Neural cell (in vitro differentiated cells): ENCODE measurements at regions not wholly inside any gene's neighbourhood (a gene's known extent, or its start where the extent isn't known, plus 50 kb on each side); places are given as distances from the start of the nearest gene placed in this dataset.

Experiments
- H2AFZ ChIP-seq: fragments of 200-600, 300-800 bp; sonication (generic), shearing (Covaris generic); 2 replicates; pipeline ENCODE4 v1.6.0; 2014; ENCODE audit warnings: low read depth, mild to moderate bottlenecking, antibody characterized with exemption, low read length, moderate library complexity
- H3F3A ChIP-seq: fragments of 200-600 bp; shearing (Covaris generic); 2 replicates; pipeline ENCODE4 v1.6.1; 2016; ENCODE audit warnings: mild to moderate bottlenecking, moderate library complexity, mixed read lengths, antibody characterized with exemption, low read length; ENCODE audit not compliant: insufficient read depth, poor library complexity, severe bottlenecking
- H3K27ac ChIP-seq: fragments of 200-600, 300-800 bp; sonication (generic), shearing (Covaris generic); 2 replicates; pipeline ENCODE4 v1.5.1; 2014; ENCODE audit warnings: mild to moderate bottlenecking, low read length, moderate library complexity
- H3K27me3 ChIP-seq: fragments of 300-800, 200-600 bp; sonication (generic), shearing (Covaris generic); 2 replicates; pipeline ENCODE4 v1.6.0; 2014; ENCODE audit warnings: mild to moderate bottlenecking, low read depth, low read length, moderate library complexity; ENCODE audit not compliant: insufficient read depth
- H3K36me3 ChIP-seq: fragments of 300-800, 200-600 bp; sonication (generic), shearing (Covaris generic); 2 replicates; pipeline ENCODE4 v1.5.1; 2014; ENCODE audit warnings: mild to moderate bottlenecking, antibody characterized with exemption, low read length, moderate library complexity; ENCODE audit not compliant: insufficient read depth
- H3K4me2 ChIP-seq: fragments of 300-800, 200-600 bp; sonication (generic), shearing (Covaris generic); 2 replicates; pipeline ENCODE4 v1.6.0; 2014; ENCODE audit warnings: mild to moderate bottlenecking, low read length
- H3K4me3 ChIP-seq: fragments of 300-800, 200-600 bp; sonication (generic), shearing (Covaris generic); 2 replicates; pipeline ENCODE4 v1.5.1; 2014; ENCODE audit warnings: mild to moderate bottlenecking, low read length, moderate library complexity
- H3K79me2 ChIP-seq: fragments of 200-600 bp; shearing (Covaris generic); replicated peaks from 2 replicates; pipeline ENCODE4 v1.6.0; 2014; ENCODE audit warnings: mild to moderate bottlenecking, low read length, moderate library complexity; ENCODE audit not compliant: insufficient read depth
- H3K9ac ChIP-seq: fragments of 300-800, 200-600 bp; sonication (generic), shearing (Covaris generic); 2 replicates; pipeline ENCODE4 v1.6.1; 2016; ENCODE audit warnings: mild to moderate bottlenecking, low read length, mixed read lengths
- H3K9me2 ChIP-seq: fragments of 200-600 bp; shearing (Covaris generic); 2 replicates; pipeline ENCODE4 v1.6.1; 2016; ENCODE audit warnings: mild to moderate bottlenecking, low read length, mixed read lengths; ENCODE audit not compliant: insufficient read depth
- H3K9me3 ChIP-seq: fragments of 200-600, 300-800 bp; sonication (generic), shearing (Covaris generic); 2 replicates; pipeline ENCODE4 v1.6.1; 2016; ENCODE audit warnings: mild to moderate bottlenecking, mixed run types, low read length, moderate library complexity, mixed read lengths
- H4K20me1 ChIP-seq: fragments of 200-600 bp; shearing (Covaris generic); 2 replicates; pipeline ENCODE4 v1.6.1; 2016; ENCODE audit warnings: mild to moderate bottlenecking, mixed run types; ENCODE audit not compliant: insufficient read depth
- EP300 ChIP-seq: fragments of 450-650 bp; conservative IDR thresholded peaks from 2 replicates; pipeline ENCODE4 v1.6.1; 2014; ENCODE audit warnings: antibody characterized with exemption, mild to moderate bottlenecking, moderate library complexity; ENCODE audit not compliant: poor library complexity, severe bottlenecking
- EZH2 ChIP-seq: fragments of 200-600, 300-800 bp; shearing (Covaris generic), sonication (generic); IDR thresholded peaks from 2 replicates; pipeline ENCODE4 v1.6.1; 2014; ENCODE audit warnings: antibody characterized with exemption, low read length, borderline replicate concordance, mild to moderate bottlenecking; ENCODE audit not compliant: insufficient read depth, poor library complexity, severe bottlenecking
- MXI1 ChIP-seq: fragments of 450-650 bp; conservative IDR thresholded peaks from 2 replicates; pipeline ENCODE4 v1.6.1; 2014; ENCODE audit warnings: antibody characterized with exemption, mild to moderate bottlenecking; ENCODE audit not compliant: poor library complexity, severe bottlenecking
- POLR2AphosphoS5 ChIP-seq: IDR thresholded peaks from 2 replicates; pipeline ENCODE4 v1.6.1; 2012
- RAD21 ChIP-seq: fragments of 450-650 bp; conservative IDR thresholded peaks from 2 replicates; pipeline ENCODE4 v1.6.1; 2014; ENCODE audit warnings: antibody characterized with exemption, mild to moderate bottlenecking, moderate library complexity
- REST ChIP-seq: IDR thresholded peaks from 2 replicates; pipeline ENCODE4 v1.6.1; 2012; ENCODE audit warnings: borderline replicate concordance
- SMC3 ChIP-seq: fragments of 450-650 bp; conservative IDR thresholded peaks from 2 replicates; pipeline ENCODE4 v1.6.1; 2014; ENCODE audit warnings: antibody characterized with exemption, mild to moderate bottlenecking, moderate library complexity; ENCODE audit not compliant: poor library complexity
- TAF1 ChIP-seq: IDR thresholded peaks from 2 replicates; pipeline ENCODE4 v1.6.1; 2012; ENCODE audit warnings: low read depth
- TF ChIP-seq, protein P1 (sequence below): fragments of 450-650 bp; IDR thresholded peaks from 2 replicates; pipeline ENCODE4 v1.5.1; 2014; ENCODE audit warnings: antibody characterized with exemption, mild to moderate bottlenecking, moderate library complexity; ENCODE audit not compliant: poor library complexity, severe bottlenecking

DNA sequence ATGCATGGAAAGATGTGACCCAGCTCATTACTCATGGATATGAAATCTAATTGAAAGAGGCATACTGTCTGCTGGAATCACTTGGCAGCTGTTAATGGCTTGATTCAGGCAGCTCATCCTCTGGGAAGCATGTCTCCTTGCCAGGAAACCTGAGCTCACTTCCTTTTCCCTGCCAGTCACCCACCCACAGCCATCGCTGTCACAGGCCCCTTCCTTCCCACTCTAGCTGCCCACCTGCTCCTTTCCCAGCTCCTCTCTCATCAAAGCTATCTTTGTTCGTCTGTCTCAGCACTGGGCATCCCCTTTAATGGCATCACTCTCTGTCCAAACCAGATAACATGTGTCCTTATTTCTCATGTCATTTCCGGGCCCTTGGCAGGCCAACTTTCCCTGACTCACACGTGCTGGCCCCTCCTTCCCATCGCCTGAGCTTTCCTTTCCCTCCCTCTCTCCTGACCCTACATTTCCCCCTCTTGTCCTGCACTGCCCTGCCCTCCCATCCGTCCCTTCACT lies 721.9 kb downstream of the TNS3 start:
- Histone ChIP-seq H3K9me2 (no peaks in the 10 kb centered on the region), H4K20me1 (no peaks in the 10 kb centered on the region), H3K9me3 (no peaks in the 10 kb centered on the region), H3K4me3 (no peak overlapping the region), H3K27me3 (no peaks in the 10 kb centered on the region), H3K9ac (no peak overlapping the region), H3K4me2 (no peak overlapping the region), H2AFZ (no peak overlapping the region), H3F3A (no peaks in the 10 kb centered on the region), H3K79me2 (no peaks in the 10 kb centered on the region), H3K27ac (no peak overlapping the region), H3K36me3 (no peaks in the 10 kb centered on the region)
- TF ChIP-seq TAF1: no peak
- TF ChIP-seq REST: no peak
- TF ChIP-seq POLR2AphosphoS5: no peak
- TF ChIP-seq EZH2: no peak
- TF ChIP-seq, protein P1, sequence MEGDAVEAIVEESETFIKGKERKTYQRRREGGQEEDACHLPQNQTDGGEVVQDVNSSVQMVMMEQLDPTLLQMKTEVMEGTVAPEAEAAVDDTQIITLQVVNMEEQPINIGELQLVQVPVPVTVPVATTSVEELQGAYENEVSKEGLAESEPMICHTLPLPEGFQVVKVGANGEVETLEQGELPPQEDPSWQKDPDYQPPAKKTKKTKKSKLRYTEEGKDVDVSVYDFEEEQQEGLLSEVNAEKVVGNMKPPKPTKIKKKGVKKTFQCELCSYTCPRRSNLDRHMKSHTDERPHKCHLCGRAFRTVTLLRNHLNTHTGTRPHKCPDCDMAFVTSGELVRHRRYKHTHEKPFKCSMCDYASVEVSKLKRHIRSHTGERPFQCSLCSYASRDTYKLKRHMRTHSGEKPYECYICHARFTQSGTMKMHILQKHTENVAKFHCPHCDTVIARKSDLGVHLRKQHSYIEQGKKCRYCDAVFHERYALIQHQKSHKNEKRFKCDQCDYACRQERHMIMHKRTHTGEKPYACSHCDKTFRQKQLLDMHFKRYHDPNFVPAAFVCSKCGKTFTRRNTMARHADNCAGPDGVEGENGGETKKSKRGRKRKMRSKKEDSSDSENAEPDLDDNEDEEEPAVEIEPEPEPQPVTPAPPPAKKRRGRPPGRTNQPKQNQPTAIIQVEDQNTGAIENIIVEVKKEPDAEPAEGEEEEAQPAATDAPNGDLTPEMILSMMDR: no peak

- Histone ChIP-seq H3K9ac (no peak overlapping the region), H3K27ac (no peak overlapping the region), H4K20me1 (no peaks in the 10 kb centered on the region), H3K36me3 (no peaks in the 10 kb centered on the region), H3K9me3 (no peaks in the 10 kb centered on the region), H3F3A (no peaks in the 10 kb centered on the region), H3K79me2 (no peaks in the 10 kb centered on the region), H3K9me2 (no peaks in the 10 kb centered on the region), H2AFZ (no peak overlapping the region), H3K27me3 (no peaks in the 10 kb centered on the region), H3K4me3 (no peak overlapping the region), H3K4me2 (no peak overlapping the region)
- TF ChIP-seq RAD21: no peak
- TF ChIP-seq POLR2AphosphoS5: no peak
- TF ChIP-seq MXI1: no peak
- no peak for TF ChIP-seq EP300
- TF ChIP-seq, protein P1: no peak
- no peak for TF ChIP-seq REST
- TF ChIP-seq TAF1: no peak
- no peak for TF ChIP-seq EZH2
- no peak for TF ChIP-seq SMC3
Observed at GRCh38 chr7:46855851-46856250, 726.1 kb downstream of the TNS3 start.
